Small intestine (tissue), 7 donors: ENCODE measurements at regions not wholly inside any gene's neighbourhood (a gene's known extent, or its start where the extent isn't known, plus 50 kb on each side); places are given as distances from the start of the nearest gene placed in this dataset.

Experiments used
- DNase-seq, 2 donors: peaks; one replicate each; pipeline versions ENCODE4 v3.0.0 to v3.0.0-alpha.2; 2013
- FAIRE-seq: peaks from 2 replicates; lab custom pipeline; 2012; peaks lifted over from hg19 to GRCh38; lab: Jason Lieb, UNC
- H3K27ac ChIP-seq, 3 donors: one replicate each; pipeline ENCODE4 v1.5.1; 2013; ENCODE audit warnings: low read length in 2 of 3, mild to moderate bottlenecking in 2 of 3, control low read depth in 1 of 3, inconsistent platforms in 1 of 3, low read depth in 1 of 3, moderate library complexity in 1 of 3
- H3K27me3 ChIP-seq, 3 donors: one replicate each; pipeline ENCODE4 v1.6.1; 2013; ENCODE audit warnings: low read length in 3 of 3, inconsistent platforms in 1 of 3; ENCODE audit not compliant: control insufficient read depth in 3 of 3, insufficient read depth in 3 of 3
- H3K36me3 ChIP-seq, 3 donors: one replicate each; pipeline ENCODE4 v1.6.1; 2013; ENCODE audit warnings: low read length in 3 of 3, inconsistent platforms in 1 of 3, low read depth in 1 of 3, mild to moderate bottlenecking in 1 of 3, moderate library complexity in 1 of 3; ENCODE audit not compliant: control insufficient read depth in 3 of 3, insufficient read depth in 2 of 3
- H3K4me1 ChIP-seq, 3 donors: one replicate each; pipeline ENCODE4 v1.6.1; 2013; ENCODE audit warnings: low read length in 2 of 3, inconsistent platforms in 1 of 3, low read depth in 1 of 3, mild to moderate bottlenecking in 1 of 3, moderate library complexity in 1 of 3; ENCODE audit not compliant: control insufficient read depth in 3 of 3, insufficient read depth in 2 of 3
- H3K4me3 ChIP-seq, 3 donors: one replicate each; pipeline ENCODE4 v1.5.1; 2013; ENCODE audit warnings: low read length in 3 of 3, control low read depth in 1 of 3, inconsistent platforms in 1 of 3, low read depth in 1 of 3, mild to moderate bottlenecking in 1 of 3, moderate library complexity in 1 of 3
- H3K9me3 ChIP-seq, 2 donors: one replicate each; pipeline ENCODE4 v1.6.1; 2013; ENCODE audit warnings: low read depth in 1 of 2, low read length in 1 of 2; ENCODE audit not compliant: control insufficient read depth in 2 of 2, insufficient read depth in 1 of 2
- WGBS, 3 donors: extraction: QIAGEN DNeasy Blood & Tissue Kit; methylation state at CpG; one replicate each; pipeline ENCODE4 v1.1.7; 2013; 5-methylcytosine and 5-hydroxymethylcytosine counted together
- donor health status: healthy with polysubstance abuse.
- donor health status: control.
- donor health status: control.
- donor health status: Bipolar disorder and iron deficiency.
- donor health status: healthy.

GRCh38 chr7:50178166-50178565 lies 85.1 kb upstream of the ZPBP start:
- Histone ChIP-seq H3K27ac (no peak overlapping the region), H3K36me3 (no peaks in the 10 kb centered on the region), H3K27me3 (no peaks in the 10 kb centered on the region), H3K4me3 (no peak overlapping the region), H3K4me1 (no peaks in the 10 kb centered on the region), H3K9me3 (no peaks in the 10 kb centered on the region)
- FAIRE-seq (no peak), DNase-seq (no peak)
- 85 to 88% (median 88%) methylated on average over 8 of the region's 8 CpGs for WGBS, 3 donors

- DNase-seq (no peak), FAIRE-seq (no peak)
- no peaks in the 10 kb centered on the region for H3K36me3 ChIP-seq
- no peaks in the 10 kb centered on the region for H3K27me3 ChIP-seq
- no peak overlapping the region for H3K4me3 ChIP-seq
- no peak overlapping the region for H3K27ac ChIP-seq
- 90 to 100% (median 98%) methylated on average over 1 of the region's 1 CpG for WGBS, 3 donors
- no peaks in the 10 kb centered on the region for H3K4me1 ChIP-seq
- H3K9me3 ChIP-seq: no peaks in the 10 kb centered on the region
Measured at GRCh38 chr7:50174948-50175347, 81.9 kb upstream of the ZPBP start.

GRCh38 chr7:50166997-50167965 lies 74.2 kb upstream of the ZPBP start:
- WGBS, 3 donors: 64 to 71% (median 69%) methylated on average over 13 of the region's 13 CpGs
- FAIRE-seq: no peak
- Histone ChIP-seq H3K27me3 (no peaks in the 10 kb centered on the region), H3K4me3 (no peak overlapping the region), H3K4me1 (no peaks in the 10 kb centered on the region), H3K9me3 (no peaks in the 10 kb centered on the region), H3K36me3 (no peaks in the 10 kb centered on the region), H3K27ac (no peak overlapping the region)
- no peak for DNase-seq

- Histone ChIP-seq H3K36me3 (no peaks in the 10 kb centered on the region), H3K4me1 (no peaks in the 10 kb centered on the region), H3K9me3 (no peaks in the 10 kb centered on the region), H3K27ac (no peak overlapping the region), H3K4me3 (no peak overlapping the region), H3K27me3 (no peaks in the 10 kb centered on the region)
- peak in 1 of 2 donors; percentile 8 for DNase-seq
- no peak for FAIRE-seq
- 64 to 65% (median 65%) methylated on average over 6 of the region's 6 CpGs for WGBS, 3 donors
Measured at GRCh38 chr7:50164559-50165170, 71.6 kb upstream of the ZPBP start.

GRCh38 chr7:50160206-50160605 lies 67.2 kb upstream of the ZPBP start:
- DNase-seq: no peak
- 81 to 91% (median 87%) methylated on average over 4 of the region's 4 CpGs for WGBS, 3 donors
- Histone ChIP-seq H3K27ac (no peak overlapping the region), H3K4me1 (no peaks in the 10 kb centered on the region), H3K36me3 (no peaks in the 10 kb centered on the region), H3K27me3 (no peaks in the 10 kb centered on the region), H3K9me3 (no peaks in the 10 kb centered on the region), H3K4me3 (no peak overlapping the region)
- FAIRE-seq: no peak

- Histone ChIP-seq H3K27ac (no peak overlapping the region), H3K27me3 (no peaks in the 10 kb centered on the region), H3K4me1 (no peaks in the 10 kb centered on the region), H3K9me3 (no peaks in the 10 kb centered on the region), H3K4me3 (no peak overlapping the region), H3K36me3 (no peaks in the 10 kb centered on the region)
- DNase-seq: no peak
- FAIRE-seq: no peak
- WGBS, 3 donors: 94 to 98% (median 95%) methylated on average over 25 of the region's 25 CpGs
Measured at GRCh38 chr7:50159154-50159553, 66.1 kb upstream of the ZPBP start.

- FAIRE-seq: no peak
- no peaks in the 10 kb centered on the region for H3K36me3 ChIP-seq
- no peaks in the 10 kb centered on the region for H3K4me1 ChIP-seq
- WGBS, 3 donors: 43 to 62% (median 56%) methylated on average over 5 of the region's 5 CpGs
- no peak for DNase-seq
- no peak overlapping the region for H3K27ac ChIP-seq
- no peaks in the 10 kb centered on the region for H3K27me3 ChIP-seq
- no peaks in the 10 kb centered on the region for H3K9me3 ChIP-seq
- H3K4me3 ChIP-seq: no peak overlapping the region
Measured at GRCh38 chr7:50156706-50157105, 63.7 kb upstream of the ZPBP start.

GRCh38 chr7:50156163-50156562 lies 63.1 kb upstream of the ZPBP start:
- Histone ChIP-seq H3K36me3 (no peaks in the 10 kb centered on the region), H3K4me3 (no peak overlapping the region), H3K27ac (no peak overlapping the region), H3K27me3 (no peaks in the 10 kb centered on the region), H3K4me1 (no peaks in the 10 kb centered on the region), H3K9me3 (no peaks in the 10 kb centered on the region)
- WGBS, 3 donors: 66 to 75% (median 69%) methylated on average over 4 of the region's 4 CpGs
- DNase-seq (no peak), FAIRE-seq (no peak)
